ENCODE measurements at regions not wholly inside any gene's neighbourhood (a gene's known extent, or its start where the extent isn't known, plus 50 kb on each side); places are given as distances from the start of the nearest gene placed in this dataset.
"Not testable (repeated sequence)": the region's sequence is repeated elsewhere in the genome, so short reads cannot be mapped to it uniquely, and the experiment has no call there.

- no peak for ATAC-seq
- TF ChIP-seq BACH2 (CRISPR knock-in tag; IDR thresholded peaks at IDR 0.05; ENCODE audit: borderline replicate concordance): no peak
Measured at GRCh38 chr5:23776684-23777083, 269.3 kb downstream of the PRDM9 start.

- ATAC-seq: not testable (repeated sequence)
Measured at GRCh38 chr5:23800307-23800706, 292.9 kb downstream of the PRDM9 start.

DNA sequence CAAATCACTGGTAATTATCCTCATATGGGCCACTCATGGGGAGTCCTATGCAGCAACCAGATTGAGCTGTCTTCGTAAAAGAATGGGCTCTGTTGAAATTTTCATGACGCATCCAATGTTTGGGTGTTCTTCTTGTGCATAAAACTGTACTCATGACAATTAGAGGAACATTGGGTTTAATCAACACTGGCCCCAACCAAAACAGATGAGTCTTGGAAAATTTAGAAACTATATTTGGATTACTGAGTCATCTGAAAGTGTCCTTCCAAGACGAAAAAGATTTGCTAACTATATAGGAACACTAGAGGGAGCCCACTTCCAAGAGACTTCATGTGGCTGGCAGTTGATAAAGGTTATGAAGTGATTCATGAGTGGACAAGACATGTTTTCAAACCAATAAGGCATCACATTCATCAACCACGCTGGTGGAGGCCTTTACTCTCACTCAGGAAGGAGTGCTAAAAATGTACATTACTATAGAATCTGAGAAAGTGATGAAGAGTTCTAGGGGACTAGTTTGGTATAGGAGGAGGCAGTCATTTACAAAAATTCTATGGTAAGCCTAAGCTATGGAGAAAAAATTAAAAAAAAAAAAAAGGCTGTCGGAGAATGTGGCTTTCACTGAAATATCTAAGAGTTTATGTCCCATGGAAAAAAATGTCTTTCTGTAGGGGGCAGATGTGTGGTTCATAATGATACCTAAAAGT lies 313.5 kb downstream of the PRDM9 start:
- TF ChIP-seq TCF4 (CRISPR knock-in tag; IDR thresholded peaks at IDR 0.05; ENCODE audit: borderline replicate concordance): no peak
- no peak for TF ChIP-seq PPARA (CRISPR knock-in tag; IDR thresholded peaks at IDR 0.05; ENCODE audit: borderline replicate concordance)
- no peak for TF ChIP-seq SNAI2 (CRISPR knock-in tag; IDR thresholded peaks at IDR 0.05)
- no peak for TF ChIP-seq ARNTL (CRISPR knock-in tag; IDR thresholded peaks at IDR 0.05; ENCODE audit: borderline replicate concordance, low read depth)
- no peak for TF ChIP-seq ZNF70 (CRISPR knock-in tag; IDR thresholded peaks at IDR 0.05)
- no peak for TF ChIP-seq RARB (CRISPR knock-in tag; IDR thresholded peaks at IDR 0.05)
- no peak for TF ChIP-seq ESRRG (CRISPR knock-in tag; IDR thresholded peaks at IDR 0.05)
- no peak for TF ChIP-seq BACH2 (CRISPR knock-in tag; IDR thresholded peaks at IDR 0.05; ENCODE audit: borderline replicate concordance)
- no peak for TF ChIP-seq OSR1 (CRISPR knock-in tag; IDR thresholded peaks at IDR 0.05)
- no peak for TF ChIP-seq ISL1 (CRISPR knock-in tag; IDR thresholded peaks at IDR 0.05)
- ATAC-seq: peak; percentile 84

DNA sequence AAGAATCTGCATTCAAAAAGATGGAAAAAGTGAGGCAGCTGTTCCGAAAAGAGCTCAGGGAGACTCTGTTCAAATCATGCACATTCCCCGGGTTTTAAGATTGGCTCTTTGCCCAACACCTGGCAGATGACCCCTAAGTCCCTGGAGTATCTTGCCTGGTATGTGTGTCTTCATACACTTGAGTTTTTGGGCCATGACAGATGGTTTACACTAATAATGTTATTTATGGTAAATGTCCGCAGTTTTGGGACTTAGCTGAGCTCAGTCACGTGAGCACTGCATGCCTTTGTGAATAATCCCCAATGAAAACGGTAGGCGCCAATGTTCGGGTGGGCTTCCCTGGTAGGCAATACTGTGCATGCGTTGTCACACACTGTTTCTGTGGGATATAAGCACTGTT lies 316.1 kb downstream of the PRDM9 start:
- no peak for TF ChIP-seq OSR1 (CRISPR knock-in tag; IDR thresholded peaks at IDR 0.05)
- no peak for TF ChIP-seq PPARA (CRISPR knock-in tag; IDR thresholded peaks at IDR 0.05; ENCODE audit: borderline replicate concordance)
- TF ChIP-seq, protein P1, sequence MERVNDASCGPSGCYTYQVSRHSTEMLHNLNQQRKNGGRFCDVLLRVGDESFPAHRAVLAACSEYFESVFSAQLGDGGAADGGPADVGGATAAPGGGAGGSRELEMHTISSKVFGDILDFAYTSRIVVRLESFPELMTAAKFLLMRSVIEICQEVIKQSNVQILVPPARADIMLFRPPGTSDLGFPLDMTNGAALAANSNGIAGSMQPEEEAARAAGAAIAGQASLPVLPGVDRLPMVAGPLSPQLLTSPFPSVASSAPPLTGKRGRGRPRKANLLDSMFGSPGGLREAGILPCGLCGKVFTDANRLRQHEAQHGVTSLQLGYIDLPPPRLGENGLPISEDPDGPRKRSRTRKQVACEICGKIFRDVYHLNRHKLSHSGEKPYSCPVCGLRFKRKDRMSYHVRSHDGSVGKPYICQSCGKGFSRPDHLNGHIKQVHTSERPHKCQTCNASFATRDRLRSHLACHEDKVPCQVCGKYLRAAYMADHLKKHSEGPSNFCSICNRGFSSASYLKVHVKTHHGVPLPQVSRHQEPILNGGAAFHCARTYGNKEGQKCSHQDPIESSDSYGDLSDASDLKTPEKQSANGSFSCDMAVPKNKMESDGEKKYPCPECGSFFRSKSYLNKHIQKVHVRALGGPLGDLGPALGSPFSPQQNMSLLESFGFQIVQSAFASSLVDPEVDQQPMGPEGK (CRISPR knock-in tag; IDR thresholded peaks at IDR 0.05; ENCODE audit: borderline replicate concordance): no peak
- no peak for TF ChIP-seq ZNF8 (CRISPR knock-in tag; IDR thresholded peaks at IDR 0.05)
- TF ChIP-seq ZFP3 (CRISPR knock-in tag; IDR thresholded peaks at IDR 0.05): no peak
- TF ChIP-seq TCF4 (CRISPR knock-in tag; IDR thresholded peaks at IDR 0.05; ENCODE audit: borderline replicate concordance): no peak
- TF ChIP-seq CSDC2 (CRISPR knock-in tag; IDR thresholded peaks at IDR 0.05): no peak
- no peak for TF ChIP-seq ISL1 (CRISPR knock-in tag; IDR thresholded peaks at IDR 0.05)
- TF ChIP-seq GLIS3 (CRISPR knock-in tag; IDR thresholded peaks at IDR 0.05): no peak
- TF ChIP-seq ESRRG (CRISPR knock-in tag; IDR thresholded peaks at IDR 0.05): no peak
- TF ChIP-seq ZNF70 (CRISPR knock-in tag; IDR thresholded peaks at IDR 0.05): no peak
- TF ChIP-seq CSRNP3 (CRISPR knock-in tag; IDR thresholded peaks at IDR 0.05): no peak
- no peak for TF ChIP-seq TOX (CRISPR knock-in tag; IDR thresholded peaks at IDR 0.05; ENCODE audit: borderline replicate concordance)
- TF ChIP-seq SNAI2 (CRISPR knock-in tag; IDR thresholded peaks at IDR 0.05): no peak
- TF ChIP-seq, protein P2, sequence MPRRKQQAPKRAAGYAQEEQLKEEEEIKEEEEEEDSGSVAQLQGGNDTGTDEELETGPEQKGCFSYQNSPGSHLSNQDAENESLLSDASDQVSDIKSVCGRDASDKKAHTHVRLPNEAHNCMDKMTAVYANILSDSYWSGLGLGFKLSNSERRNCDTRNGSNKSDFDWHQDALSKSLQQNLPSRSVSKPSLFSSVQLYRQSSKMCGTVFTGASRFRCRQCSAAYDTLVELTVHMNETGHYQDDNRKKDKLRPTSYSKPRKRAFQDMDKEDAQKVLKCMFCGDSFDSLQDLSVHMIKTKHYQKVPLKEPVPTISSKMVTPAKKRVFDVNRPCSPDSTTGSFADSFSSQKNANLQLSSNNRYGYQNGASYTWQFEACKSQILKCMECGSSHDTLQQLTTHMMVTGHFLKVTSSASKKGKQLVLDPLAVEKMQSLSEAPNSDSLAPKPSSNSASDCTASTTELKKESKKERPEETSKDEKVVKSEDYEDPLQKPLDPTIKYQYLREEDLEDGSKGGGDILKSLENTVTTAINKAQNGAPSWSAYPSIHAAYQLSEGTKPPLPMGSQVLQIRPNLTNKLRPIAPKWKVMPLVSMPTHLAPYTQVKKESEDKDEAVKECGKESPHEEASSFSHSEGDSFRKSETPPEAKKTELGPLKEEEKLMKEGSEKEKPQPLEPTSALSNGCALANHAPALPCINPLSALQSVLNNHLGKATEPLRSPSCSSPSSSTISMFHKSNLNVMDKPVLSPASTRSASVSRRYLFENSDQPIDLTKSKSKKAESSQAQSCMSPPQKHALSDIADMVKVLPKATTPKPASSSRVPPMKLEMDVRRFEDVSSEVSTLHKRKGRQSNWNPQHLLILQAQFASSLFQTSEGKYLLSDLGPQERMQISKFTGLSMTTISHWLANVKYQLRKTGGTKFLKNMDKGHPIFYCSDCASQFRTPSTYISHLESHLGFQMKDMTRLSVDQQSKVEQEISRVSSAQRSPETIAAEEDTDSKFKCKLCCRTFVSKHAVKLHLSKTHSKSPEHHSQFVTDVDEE (CRISPR knock-in tag; IDR thresholded peaks at IDR 0.05): no peak
- TF ChIP-seq, protein P3, sequence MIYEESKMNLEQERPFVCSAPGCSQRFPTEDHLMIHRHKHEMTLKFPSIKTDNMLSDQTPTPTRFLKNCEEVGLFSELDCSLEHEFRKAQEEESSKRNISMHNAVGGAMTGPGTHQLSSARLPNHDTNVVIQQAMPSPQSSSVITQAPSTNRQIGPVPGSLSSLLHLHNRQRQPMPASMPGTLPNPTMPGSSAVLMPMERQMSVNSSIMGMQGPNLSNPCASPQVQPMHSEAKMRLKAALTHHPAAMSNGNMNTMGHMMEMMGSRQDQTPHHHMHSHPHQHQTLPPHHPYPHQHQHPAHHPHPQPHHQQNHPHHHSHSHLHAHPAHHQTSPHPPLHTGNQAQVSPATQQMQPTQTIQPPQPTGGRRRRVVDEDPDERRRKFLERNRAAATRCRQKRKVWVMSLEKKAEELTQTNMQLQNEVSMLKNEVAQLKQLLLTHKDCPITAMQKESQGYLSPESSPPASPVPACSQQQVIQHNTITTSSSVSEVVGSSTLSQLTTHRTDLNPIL (CRISPR knock-in tag; IDR thresholded peaks at IDR 0.05; ENCODE audit: low read depth): no peak
- TF ChIP-seq BACH2 (CRISPR knock-in tag; IDR thresholded peaks at IDR 0.05; ENCODE audit: borderline replicate concordance): no peak
- no peak for TF ChIP-seq ZFP30 (CRISPR knock-in tag; IDR thresholded peaks at IDR 0.05)
- TF ChIP-seq, protein P4, sequence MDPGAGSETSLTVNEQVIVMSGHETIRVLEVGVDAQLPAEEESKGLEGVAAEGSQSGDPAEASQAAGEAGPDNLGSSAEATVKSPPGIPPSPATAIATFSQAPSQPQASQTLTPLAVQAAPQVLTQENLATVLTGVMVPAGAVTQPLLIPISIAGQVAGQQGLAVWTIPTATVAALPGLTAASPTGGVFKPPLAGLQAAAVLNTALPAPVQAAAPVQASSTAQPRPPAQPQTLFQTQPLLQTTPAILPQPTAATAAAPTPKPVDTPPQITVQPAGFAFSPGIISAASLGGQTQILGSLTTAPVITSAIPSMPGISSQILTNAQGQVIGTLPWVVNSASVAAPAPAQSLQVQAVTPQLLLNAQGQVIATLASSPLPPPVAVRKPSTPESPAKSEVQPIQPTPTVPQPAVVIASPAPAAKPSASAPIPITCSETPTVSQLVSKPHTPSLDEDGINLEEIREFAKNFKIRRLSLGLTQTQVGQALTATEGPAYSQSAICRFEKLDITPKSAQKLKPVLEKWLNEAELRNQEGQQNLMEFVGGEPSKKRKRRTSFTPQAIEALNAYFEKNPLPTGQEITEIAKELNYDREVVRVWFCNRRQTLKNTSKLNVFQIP (CRISPR knock-in tag; IDR thresholded peaks at IDR 0.05; ENCODE audit: borderline replicate concordance, low read depth): no peak
- no peak for TF ChIP-seq ARNTL (CRISPR knock-in tag; IDR thresholded peaks at IDR 0.05; ENCODE audit: borderline replicate concordance, low read depth)
- no peak for ATAC-seq

All from SK-N-SH treated with all-trans-retinoic acid at 6 μM for 48 hours (cell line).